ENCODE measurements at regions not wholly inside any gene's neighbourhood (a gene's known extent, or its start where the extent isn't known, plus 50 kb on each side); places are given as distances from the start of the nearest gene placed in this dataset.

- TF ChIP-seq NKRF (conservative IDR thresholded peaks at IDR 0.05) (no peak), IRF5 (IDR thresholded peaks at IDR 0.05; ENCODE audit: borderline replicate concordance) (no peak), CHD4 (IDR thresholded peaks at IDR 0.05) (no peak), RCOR1 (conservative IDR thresholded peaks at IDR 0.05; ENCODE audit: low read depth, low read length) (no peak), JUND (IDR thresholded peaks at IDR 0.05; ENCODE audit: low read depth, low read length) (no peak), BCL11A (IDR thresholded peaks at IDR 0.05; ENCODE audit: low read depth, low read length) (0 out of 2 replicates have a peak, but pooled peaks have one; percentile 11), SMAD5 (IDR thresholded peaks at IDR 0.05; ENCODE audit: low read depth) (no peak), IRF3 (IDR thresholded peaks at IDR 0.05) (no peak), PAX5 (IDR thresholded peaks at IDR 0.05; ENCODE audit: borderline replicate concordance, low read depth, low read length) (no peak), NFYA (IDR thresholded peaks at IDR 0.05; ENCODE audit: borderline replicate concordance, low read depth, low read length) (no peak), TAF1 (IDR thresholded peaks at IDR 0.05; ENCODE audit: borderline replicate concordance, low read depth, low read length) (no peak), ATF7 (IDR thresholded peaks at IDR 0.05; ENCODE audit: low read depth) (no peak), GABPA (IDR thresholded peaks at IDR 0.05; ENCODE audit: low read depth) (no peak), MLLT1 (IDR thresholded peaks at IDR 0.05) (no peak), EP300 (IDR thresholded peaks at IDR 0.05; ENCODE audit: borderline replicate concordance in 1 of 2, control insufficient read depth in 1 of 2, low read depth in 2 of 2, low read length in 2 of 2) (0 out of 4 replicates have a peak, but pooled peaks of 1 of the 2 experiments have one; percentile 32), REST (IDR thresholded peaks at IDR 0.05; ENCODE audit: low read depth, low read length) (no peak), RUNX3 (IDR thresholded peaks at IDR 0.05; ENCODE audit: low read length) (peak; percentile 43; the same call in 1 of the 2 replicates), RAD21 (IDR thresholded peaks at IDR 0.05; ENCODE audit: insufficient read depth, low read depth, low read length) (no peak), ATF3 (IDR thresholded peaks at IDR 0.05; ENCODE audit: borderline replicate concordance, extremely low read depth, low read depth, low read length) (no peak), YY1 (IDR thresholded peaks at IDR 0.05; ENCODE audit: low read depth, low read length) (no peak)
Measured at GRCh38 chr1:66439031-66439740, 94.8 kb upstream of the SGIP1 start (continued).

Data from GM12878 (cell line).